Mucosa of descending colon (tissue), 3 donors: ENCODE measurements at regions not wholly inside any gene's neighbourhood (a gene's known extent, or its start where the extent isn't known, plus 50 kb on each side); places are given as distances from the start of the nearest gene placed in this dataset.

Experiments used
- ATAC-seq: fragments of 200-7000 bp; cut with Tn5 transposase; one replicate; pipeline ENCODE4 v1.9.1; 2020; ENCODE audit warnings: mild to moderate bottlenecking, moderate library complexity
- DNase-seq, 3 donors: peaks; one replicate each; pipeline ENCODE4 v3.0.0-alpha.2; 2020
- H3K36me3 ChIP-seq: fragments of 200-600 bp; one replicate; pipeline ENCODE4 v1.8.0; 2021; ENCODE audit warnings: low read depth, mild to moderate bottlenecking
- H3K4me1 ChIP-seq: fragments of 200-600 bp; one replicate; pipeline ENCODE4 v1.8.0; 2021; ENCODE audit warnings: low read depth, mild to moderate bottlenecking
- H3K4me3 ChIP-seq: fragments of 200-600 bp; one replicate; pipeline ENCODE4 v1.8.0; 2021; ENCODE audit warnings: mild to moderate bottlenecking
- H3K9me3 ChIP-seq: fragments of 200-600 bp; one replicate; pipeline ENCODE4 v1.8.0; 2021; ENCODE audit warnings: mild to moderate bottlenecking
- CTCF ChIP-seq: fragments of 200-600 bp; IDR thresholded peaks from one replicate; pipeline ENCODE4 v1.8.0; 2022; ENCODE audit warnings: antibody characterized with exemption, mild to moderate bottlenecking
- intact Hi-C, 2 donors: fragments of 100-400 bp; cut with DNase I in 1 of 2; cut with micrococcal nuclease in 1 of 2; formaldehyde crosslinking; loops; one replicate each; pipeline versions ENCODE4 v1.11.0 to v1.11.1; 2022; cut with DNase I, micrococcal nuclease
- donor health status: DM: no; HTN: no; CAD: no; lungs with moderate emphysema.
- donor health status: DM: no; HTN: no; CAD: no.
- donor health status: DM: no; HTN: yes; CAD: no.

DNA sequence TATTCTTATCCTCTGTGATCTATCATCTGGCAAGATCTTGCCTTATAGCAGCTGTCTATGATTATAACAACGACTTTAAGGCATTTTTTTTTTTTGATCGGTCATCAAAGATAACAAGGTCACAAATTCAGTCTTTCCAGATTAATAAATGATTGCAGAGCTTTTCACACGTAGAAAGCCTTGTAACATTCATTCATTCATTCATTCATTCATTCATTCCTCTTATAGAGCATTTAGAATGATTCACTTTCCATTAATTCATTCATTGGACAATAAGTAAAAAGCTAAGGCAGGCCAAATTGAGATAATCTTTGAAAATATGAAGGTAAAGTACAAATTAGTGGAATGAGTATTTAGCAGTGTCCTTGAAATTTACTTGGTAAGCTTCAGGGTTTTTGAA is 223.7 kb downstream of the NUP35 start:
- intact Hi-C loops = no loop called here
- H3K4me3 ChIP-seq = no peak overlapping the region
- H3K36me3 ChIP-seq = no peaks in the 10 kb centered on the region
- ATAC-seq (no peak), DNase-seq (no peak)
- no peak for TF ChIP-seq CTCF
- H3K4me1 ChIP-seq = no peaks in the 10 kb centered on the region
- H3K9me3 ChIP-seq = no peaks in the 10 kb centered on the region

GRCh38 chr2:183348492-183348891 is 224.2 kb downstream of the NUP35 start:
- Histone ChIP-seq H3K4me1 (no peaks in the 10 kb centered on the region), H3K9me3 (no peaks in the 10 kb centered on the region), H3K4me3 (no peak overlapping the region), H3K36me3 (no peaks in the 10 kb centered on the region)
- DNase-seq (no peak), ATAC-seq (no peak)
- intact Hi-C loops = no loop called here
- no peak for TF ChIP-seq CTCF

- no peak for DNase-seq
- Histone ChIP-seq H3K9me3 (no peaks in the 10 kb centered on the region), H3K4me1 (no peaks in the 10 kb centered on the region), H3K4me3 (no peak overlapping the region), H3K36me3 (no peaks in the 10 kb centered on the region)
- intact Hi-C loops = no loop called here
- no peak for ATAC-seq
- no peak for TF ChIP-seq CTCF
These were observed 224.8 kb downstream of the NUP35 start for GRCh38 chr2:183349091-183349490.

GRCh38 chr2:183359867-183360266 is 235.6 kb downstream of the NUP35 start:
- intact Hi-C loops = no loop called here
- ATAC-seq = no peak
- H3K9me3 ChIP-seq = no peaks in the 10 kb centered on the region
- no peak overlapping the region for H3K4me3 ChIP-seq
- no peak for TF ChIP-seq CTCF
- DNase-seq = no peak
- no peaks in the 10 kb centered on the region for H3K4me1 ChIP-seq
- H3K36me3 ChIP-seq = no peaks in the 10 kb centered on the region

GRCh38 chr2:183371545-183371944 is 247.3 kb downstream of the NUP35 start:
- Histone ChIP-seq H3K4me1 (no peaks in the 10 kb centered on the region), H3K36me3 (no peaks in the 10 kb centered on the region), H3K9me3 (no peaks in the 10 kb centered on the region), H3K4me3 (no peak overlapping the region)
- TF ChIP-seq CTCF = no peak
- ATAC-seq = no peak
- intact Hi-C loops = no loop called here
- DNase-seq = no peak

GRCh38 chr2:183375821-183376220 is 251.6 kb downstream of the NUP35 start:
- TF ChIP-seq CTCF = no peak
- intact Hi-C loops = no loop called here
- Histone ChIP-seq H3K9me3 (no peaks in the 10 kb centered on the region), H3K4me3 (no peak overlapping the region), H3K36me3 (no peaks in the 10 kb centered on the region), H3K4me1 (no peaks in the 10 kb centered on the region)
- ATAC-seq = no peak
- DNase-seq = no peak
